ENCODE measurements at regions not wholly inside any gene's neighbourhood (a gene's known extent, or its start where the extent isn't known, plus 50 kb on each side); places are given as distances from the start of the nearest gene placed in this dataset.
A peak's percentile ranks its signal among the peaks of the same experiment; 100 is the strongest.

- no peak overlapping the region for H3K27ac ChIP-seq
- intact Hi-C loops (cut with DNase I): no loop called here
- H3K4me3 ChIP-seq (replicated peaks in 1 of 3): no peak overlapping the region
- WGBS, 2 donors: 66 to 76% methylated on average over 5 of the region's 5 CpGs
- no peaks in the 10 kb centered on the region for H3K36me3 ChIP-seq
- peaks cover 0 to 11% of the 10 kb centered on the region in 2 donors for H3K4me1 ChIP-seq
- TF ChIP-seq CTCF (IDR thresholded peaks at IDR 0.05) (no peak), POLR2A (IDR thresholded peaks at IDR 0.05) (no peak)
- H3K27me3 ChIP-seq: no peaks in the 10 kb centered on the region
- DNase-seq: no peak
- H3K9me3 ChIP-seq: no peaks in the 10 kb centered on the region
Measured at GRCh38 chr9:106704056-106704615, 158.8 kb upstream of the ZNF462 start.

- no peak overlapping the region for H3K4me3 ChIP-seq (replicated peaks in 1 of 3)
- H3K36me3 ChIP-seq: no peaks in the 10 kb centered on the region
- no peaks in the 10 kb centered on the region for H3K27me3 ChIP-seq
- intact Hi-C loops (cut with DNase I): no loop called here
- peaks cover 0 to 11% of the 10 kb centered on the region in 2 donors for H3K4me1 ChIP-seq
- no peak for DNase-seq
- no peak for TF ChIP-seq CTCF (IDR thresholded peaks at IDR 0.05)
- no peak for TF ChIP-seq POLR2A (IDR thresholded peaks at IDR 0.05)
- H3K9me3 ChIP-seq: no peaks in the 10 kb centered on the region
- no peak overlapping the region for H3K27ac ChIP-seq
- WGBS, 2 donors: 50 to 58% methylated on average over 1 of the region's 1 CpG
Measured at GRCh38 chr9:106707291-106707690, 155.7 kb upstream of the ZNF462 start.

GRCh38 chr9:106707738-106708474 lies 155.1 kb upstream of the ZNF462 start:
- TF ChIP-seq POLR2A (IDR thresholded peaks at IDR 0.05): no peak
- TF ChIP-seq CTCF (IDR thresholded peaks at IDR 0.05): no peak
- no peaks in the 10 kb centered on the region for H3K9me3 ChIP-seq
- intact Hi-C loops (cut with DNase I): no loop called here
- peak overlapping the region in 1 of 3 donors; percentile 7 for H3K4me3 ChIP-seq (replicated peaks in 1 of 3)
- DNase-seq: peak in 1 of 2 donors; percentile 2
- WGBS, 2 donors: 72 to 79% methylated on average over 13 of the region's 13 CpGs
- no peaks in the 10 kb centered on the region for H3K27me3 ChIP-seq
- no peaks in the 10 kb centered on the region for H3K36me3 ChIP-seq
- H3K27ac ChIP-seq: no peak overlapping the region
- H3K4me1 ChIP-seq: peaks cover 0 to 11% of the 10 kb centered on the region in 2 donors

GRCh38 chr9:106708475-106709146 lies 154.4 kb upstream of the ZNF462 start:
- H3K9me3 ChIP-seq: no peaks in the 10 kb centered on the region
- DNase-seq: no peak
- peak overlapping the region in 1 of 3 donors; percentile 7 for H3K4me3 ChIP-seq (replicated peaks in 1 of 3)
- no peak overlapping the region for H3K27ac ChIP-seq
- H3K4me1 ChIP-seq: peaks cover 0 to 11% of the 10 kb centered on the region in 2 donors
- 53 to 55% methylated on average over 3 of the region's 3 CpGs for WGBS, 2 donors
- TF ChIP-seq CTCF (IDR thresholded peaks at IDR 0.05): no peak
- TF ChIP-seq POLR2A (IDR thresholded peaks at IDR 0.05): no peak
- no peaks in the 10 kb centered on the region for H3K27me3 ChIP-seq
- no peaks in the 10 kb centered on the region for H3K36me3 ChIP-seq
- intact Hi-C loops (cut with DNase I): no loop called here

- Histone ChIP-seq H3K36me3 (no peaks in the 10 kb centered on the region), H3K27me3 (no peaks in the 10 kb centered on the region), H3K4me1 (peaks cover 0 to 11% of the 10 kb centered on the region in 2 donors), H3K4me3 (replicated peaks in 1 of 3) (no peak overlapping the region), H3K9me3 (no peaks in the 10 kb centered on the region), H3K27ac (no peak overlapping the region)
- WGBS, 2 donors: 90 to 98% methylated on average over 4 of the region's 4 CpGs
- TF ChIP-seq CTCF (IDR thresholded peaks at IDR 0.05): no peak
- no peak for TF ChIP-seq POLR2A (IDR thresholded peaks at IDR 0.05)
- intact Hi-C loops (cut with DNase I): no loop called here
- DNase-seq: no peak
Measured at GRCh38 chr9:106712279-106712678, 150.7 kb upstream of the ZNF462 start.
